Panc1 (cell line): ENCODE measurements at regions not wholly inside any gene's neighbourhood (a gene's known extent, or its start where the extent isn't known, plus 50 kb on each side); places are given as distances from the start of the nearest gene placed in this dataset.

Experiments used
- CTCF ChIP-seq: fragments of 450-650 bp; IDR thresholded peaks from 2 replicates; pipeline ENCODE4 v1.5.1; 2017; ENCODE audit warnings: mild to moderate bottlenecking
- POLR2AphosphoS5 ChIP-seq: IDR thresholded peaks from 2 replicates; pipeline ENCODE4 v1.6.1; 2012; ENCODE audit warnings: mild to moderate bottlenecking, low read depth, low read length, moderate library complexity
- REST ChIP-seq, 2 experiments: IDR thresholded peaks; 2 replicates each; pipeline ENCODE4 v1.6.1; 2011 to 2012; ENCODE audit warnings: low read depth in 2 of 2, control low read depth in 1 of 2, low read length in 1 of 2, mild to moderate bottlenecking in 1 of 2, moderate library complexity in 1 of 2; ENCODE audit not compliant: insufficient read depth in 1 of 2

GRCh38 chr14:96746101-96746500 lies 51.1 kb upstream of the VRK1 start:
- TF ChIP-seq CTCF = no peak
- no peak for TF ChIP-seq POLR2AphosphoS5
- no peak for TF ChIP-seq REST (IDR thresholded peaks at IDR 0.05; ENCODE audit: insufficient read depth in 1 of 2, low read depth in 2 of 2, low read length in 1 of 2)
